ENCODE measurements at regions not wholly inside any gene's neighbourhood (a gene's known extent, or its start where the extent isn't known, plus 50 kb on each side); places are given as distances from the start of the nearest gene placed in this dataset.
"Not testable (repeated sequence)": the region's sequence is repeated elsewhere in the genome, so short reads cannot be mapped to it uniquely, and the experiment has no call there.

DNA sequence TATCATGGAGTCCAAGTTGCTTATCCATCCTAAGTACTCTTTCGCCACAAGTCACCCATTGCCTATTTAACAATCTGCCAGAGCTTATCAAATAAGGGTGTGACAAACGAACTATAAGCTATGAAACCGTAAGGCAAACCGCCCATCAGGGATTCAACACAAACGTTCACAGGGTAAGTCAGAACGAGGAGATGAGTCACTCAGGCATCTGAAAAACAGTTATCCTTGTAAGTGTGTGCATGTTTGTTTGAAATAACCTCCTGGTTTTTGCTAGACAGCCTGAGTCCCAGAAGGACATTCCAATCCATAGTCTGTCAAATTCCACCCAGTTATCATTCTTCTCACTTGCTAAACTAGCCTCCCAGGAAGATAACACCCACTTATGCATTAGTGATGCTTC, 299.1 kb downstream of the PAX3 start:
- no peaks in the 10 kb centered on the region for H3K36me3 ChIP-seq (ENCODE audit: insufficient read depth, low read length)
- H3K4me1 ChIP-seq (ENCODE audit: insufficient read depth, low read length), result peaks cover 10% of the 10 kb centered on the region; the same call in 1 of the 2 replicates
- no peaks in the 10 kb centered on the region; the same call in 1 of the 2 replicates for H3K9me3 ChIP-seq (ENCODE audit: control insufficient read depth, insufficient read depth, low read length)
- H3K9ac ChIP-seq (ENCODE audit: low read depth, low read length), result no peak overlapping the region

DNA sequence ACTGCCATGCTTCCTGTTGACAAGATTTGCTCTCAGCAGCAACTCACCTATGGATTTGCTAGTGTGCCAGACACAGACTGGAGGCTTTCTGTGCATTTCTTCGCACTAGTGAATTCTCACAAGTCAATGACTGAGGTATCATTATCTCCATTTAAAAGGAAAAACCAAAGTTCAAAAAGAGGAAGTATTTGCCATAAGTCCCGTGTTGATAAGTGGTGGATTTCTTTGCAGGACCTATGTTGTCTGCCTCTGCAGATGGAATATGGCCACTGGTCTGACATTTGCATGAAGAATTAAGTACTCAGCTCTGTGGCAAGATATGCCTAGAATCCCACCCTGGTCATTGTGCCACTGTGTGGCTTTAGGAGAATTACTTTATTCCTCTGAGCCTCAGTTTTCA, 299.6 kb downstream of the PAX3 start:
- peaks cover 10% of the 10 kb centered on the region; the same call in 1 of the 2 replicates for H3K4me1 ChIP-seq (ENCODE audit: insufficient read depth, low read length)

DNA sequence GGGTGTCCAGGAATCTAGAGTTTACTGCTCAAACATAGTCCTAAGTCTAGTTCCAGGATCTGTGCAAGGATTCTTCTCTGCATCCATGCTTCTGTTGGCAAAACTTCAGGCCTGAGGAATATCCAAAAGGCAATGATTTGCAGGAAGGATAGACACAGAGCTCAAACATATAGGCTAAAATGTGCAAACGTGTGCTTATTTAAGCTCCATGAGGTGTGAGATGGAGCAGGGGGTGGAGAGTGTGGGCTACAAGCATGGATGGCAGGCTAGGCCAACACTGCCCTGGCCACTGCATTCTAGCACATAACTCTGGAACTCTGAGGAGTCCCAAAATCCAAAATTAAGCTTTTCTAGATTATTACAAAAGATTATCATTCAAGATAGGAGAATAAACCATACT, 301.1 kb downstream of the PAX3 start:
- peaks cover 10% of the 10 kb centered on the region; the same call in 1 of the 2 replicates for H3K4me1 ChIP-seq (ENCODE audit: insufficient read depth, low read length)
- no peaks in the 10 kb centered on the region; the same call in 1 of the 2 replicates for H3K9me3 ChIP-seq (ENCODE audit: control insufficient read depth, insufficient read depth, low read length)
- no peak overlapping the region for H3K9ac ChIP-seq (ENCODE audit: low read depth, low read length)
- no peaks in the 10 kb centered on the region for H3K36me3 ChIP-seq (ENCODE audit: insufficient read depth, low read length)

More for the DNA sequence above, 299.6 kb downstream of the PAX3 start:
- no peaks in the 10 kb centered on the region for H3K36me3 ChIP-seq (ENCODE audit: insufficient read depth, low read length)
- no peaks in the 10 kb centered on the region; the same call in 1 of the 2 replicates for H3K9me3 ChIP-seq (ENCODE audit: control insufficient read depth, insufficient read depth, low read length)
- no peak overlapping the region for H3K9ac ChIP-seq (ENCODE audit: low read depth, low read length)

DNA sequence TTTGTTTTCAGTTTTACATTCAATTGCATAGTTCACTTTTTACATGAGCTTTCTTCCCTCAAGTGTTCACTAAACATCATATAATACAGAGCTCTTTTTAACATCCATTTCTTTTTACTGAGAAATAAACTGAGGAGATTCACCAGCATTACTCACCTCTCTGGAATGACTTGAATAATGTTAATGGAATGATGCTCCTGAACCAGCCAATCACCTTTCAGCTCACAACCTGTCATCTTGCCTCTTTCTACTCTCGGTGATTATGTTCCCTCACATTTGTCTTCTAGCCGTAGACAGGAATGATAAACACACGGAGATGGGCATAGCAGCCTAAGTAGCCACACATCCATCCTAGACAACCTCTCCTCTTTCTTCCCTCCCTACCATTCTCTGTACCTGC, 301.7 kb downstream of the PAX3 start:
- H3K4me1 ChIP-seq (ENCODE audit: insufficient read depth, low read length), result peaks cover 10% of the 10 kb centered on the region; the same call in 1 of the 2 replicates
- H3K9me3 ChIP-seq (ENCODE audit: control insufficient read depth, insufficient read depth, low read length), result no peaks in the 10 kb centered on the region; the same call in 1 of the 2 replicates
- no peaks in the 10 kb centered on the region for H3K36me3 ChIP-seq (ENCODE audit: insufficient read depth, low read length)
- H3K9ac ChIP-seq (ENCODE audit: low read depth, low read length), result no peak overlapping the region

DNA sequence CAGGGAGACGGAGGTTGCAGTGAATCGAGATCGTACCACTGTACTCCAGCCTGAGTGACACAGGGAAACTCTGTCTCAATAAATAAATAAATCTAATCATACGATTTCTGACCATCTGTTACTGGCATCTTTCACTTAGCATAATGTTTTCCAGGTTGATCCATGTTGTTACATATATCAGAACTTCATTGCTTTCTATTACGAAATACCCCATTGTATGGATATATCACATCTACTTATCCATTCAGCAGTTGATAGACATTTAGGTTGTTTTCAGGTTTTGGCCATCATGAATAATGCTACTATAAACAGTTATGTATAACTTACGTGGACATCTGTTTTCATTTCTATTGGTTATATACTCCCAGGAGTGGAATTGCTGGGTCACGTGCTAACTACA, 303.9 kb downstream of the PAX3 start:
- Histone ChIP-seq H3K36me3 (ENCODE audit: insufficient read depth, low read length) (no peaks in the 10 kb centered on the region), H3K9me3 (ENCODE audit: control insufficient read depth, insufficient read depth, low read length) (no peaks in the 10 kb centered on the region), H3K9ac (ENCODE audit: low read depth, low read length) (no peak overlapping the region), H3K4me1 (ENCODE audit: insufficient read depth, low read length) (peaks cover 10% of the 10 kb centered on the region; the same call in 1 of the 2 replicates)

DNA sequence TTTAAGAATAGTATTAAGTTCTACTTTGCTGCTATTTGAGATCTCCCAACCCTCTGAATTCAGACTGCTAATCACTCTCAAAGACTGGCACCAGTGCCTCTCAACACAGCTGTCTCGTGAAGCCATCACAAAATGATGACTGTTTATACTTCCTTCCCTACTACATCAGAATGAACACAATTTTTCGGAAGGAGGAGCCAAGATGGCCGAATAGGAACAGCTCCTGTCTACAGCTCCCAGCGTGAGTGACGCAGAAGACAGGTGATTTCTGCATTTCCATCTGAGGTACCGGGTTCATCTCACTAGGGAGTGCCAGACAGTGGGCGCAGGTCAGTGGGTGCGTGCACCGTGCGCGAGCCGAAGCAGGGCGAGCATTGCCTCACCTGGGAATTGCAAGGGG, 314.4 kb downstream of the PAX3 start:
- H3K9me3 ChIP-seq (ENCODE audit: control insufficient read depth, insufficient read depth, low read length); H3K36me3 ChIP-seq (ENCODE audit: insufficient read depth, low read length); H3K4me1 ChIP-seq (ENCODE audit: insufficient read depth, low read length): not testable (repeated sequence)

DNA sequence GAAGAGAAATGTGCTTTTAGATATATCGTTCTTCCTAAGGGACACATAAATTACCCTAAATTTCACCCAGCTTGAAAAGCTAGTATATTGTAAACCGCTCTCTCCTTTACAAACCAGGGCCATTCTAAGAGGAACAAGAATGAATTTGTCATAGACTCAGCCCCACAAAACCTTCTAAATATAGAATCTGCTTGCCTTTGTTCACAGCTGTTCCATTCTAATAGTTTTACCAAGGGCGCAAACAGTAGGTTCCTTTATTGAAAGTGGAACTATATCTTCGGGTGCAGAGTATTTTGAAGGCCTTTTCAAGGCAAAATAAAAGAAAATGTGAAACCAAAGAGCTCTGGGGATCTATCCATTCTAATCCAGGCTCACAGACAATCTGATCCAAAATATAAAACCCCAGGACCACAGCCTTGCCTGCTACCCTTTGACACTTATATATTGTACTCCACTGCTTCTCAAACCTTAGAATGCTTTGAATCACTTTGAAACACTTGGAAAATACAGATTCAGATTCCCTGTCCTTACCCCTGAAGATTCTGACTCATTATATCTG, 316.8 kb downstream of the PAX3 start:
- Histone ChIP-seq H3K4me1 (ENCODE audit: insufficient read depth, low read length) (peaks cover 8% of the 10 kb centered on the region), H3K9me3 (ENCODE audit: control insufficient read depth, insufficient read depth, low read length) (no peaks in the 10 kb centered on the region), H3K9ac (ENCODE audit: low read depth, low read length) (no peak overlapping the region), H3K36me3 (ENCODE audit: insufficient read depth, low read length) (no peaks in the 10 kb centered on the region)

More for the DNA sequence above, 314.4 kb downstream of the PAX3 start:
- peak overlapping the region; percentile 14; the same call in 1 of the 2 replicates for H3K9ac ChIP-seq (ENCODE audit: low read depth, low read length)

DNA sequence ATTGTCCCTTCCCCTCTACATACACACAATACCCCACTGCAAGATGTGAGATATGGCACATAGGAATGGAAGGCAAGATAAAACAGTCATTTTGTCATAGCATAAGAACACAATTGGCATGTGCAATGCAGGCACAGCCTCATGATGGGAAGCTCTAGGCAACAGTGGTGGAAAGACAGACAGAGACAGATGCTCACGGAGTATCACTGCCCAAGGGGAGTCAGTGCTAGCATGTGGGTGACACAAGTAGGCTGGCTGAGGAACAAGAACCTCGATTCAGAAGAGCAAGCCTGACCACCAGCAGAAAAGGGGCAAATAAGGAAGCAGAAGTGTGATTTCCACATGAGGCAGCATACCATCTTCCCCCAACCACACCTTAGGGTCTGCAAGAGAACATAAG, 323.6 kb downstream of the PAX3 start:
- Histone ChIP-seq H3K9me3 (ENCODE audit: control insufficient read depth, insufficient read depth, low read length) (no peaks in the 10 kb centered on the region), H3K36me3 (ENCODE audit: insufficient read depth, low read length) (no peaks in the 10 kb centered on the region), H3K9ac (ENCODE audit: low read depth, low read length) (no peak overlapping the region), H3K4me1 (ENCODE audit: insufficient read depth, low read length) (peaks cover 3% of the 10 kb centered on the region)

DNA sequence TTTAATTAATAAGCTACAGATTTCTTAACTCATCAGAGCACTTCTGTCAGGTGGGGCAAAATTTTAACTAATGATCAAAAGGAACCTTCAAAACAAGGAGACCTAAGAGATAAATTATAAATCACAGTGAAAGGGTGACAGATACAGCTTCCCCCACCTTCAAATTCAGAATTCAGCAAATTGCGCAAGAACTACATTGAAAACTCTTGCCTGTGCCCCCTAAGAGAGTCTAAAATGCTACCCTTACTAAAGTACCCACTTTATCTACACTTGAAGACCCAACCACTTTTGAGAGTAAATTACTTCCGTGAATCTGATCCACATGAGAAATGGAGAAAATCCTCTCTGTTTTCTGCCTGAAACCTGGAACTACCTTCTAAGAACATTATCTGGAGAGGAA, 324.9 kb downstream of the PAX3 start:
- no peaks in the 10 kb centered on the region for H3K9me3 ChIP-seq (ENCODE audit: control insufficient read depth, insufficient read depth, low read length)
- H3K9ac ChIP-seq (ENCODE audit: low read depth, low read length), result no peak overlapping the region
- H3K4me1 ChIP-seq (ENCODE audit: insufficient read depth, low read length), result no peaks in the 10 kb centered on the region; the same call in 1 of the 2 replicates
- H3K36me3 ChIP-seq (ENCODE audit: insufficient read depth, low read length), result no peaks in the 10 kb centered on the region

DNA sequence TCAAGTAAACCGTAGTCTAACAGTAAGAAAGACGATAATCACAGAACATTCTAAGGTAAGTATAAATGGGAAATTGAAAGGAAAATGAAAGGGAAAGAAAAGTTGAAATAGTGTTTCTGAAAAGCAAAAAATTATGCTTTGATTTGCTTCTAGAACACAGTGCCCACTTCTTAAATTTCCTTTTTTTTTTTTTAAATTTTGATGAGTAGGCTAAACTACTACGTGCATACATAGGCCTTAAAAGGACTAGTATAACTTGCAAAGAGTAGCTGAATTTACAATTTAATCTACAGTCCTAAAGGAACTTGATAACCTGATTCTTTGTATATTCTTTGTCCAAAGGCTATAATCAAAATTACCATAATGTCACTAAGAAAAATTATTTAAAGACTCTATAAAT, 325.3 kb downstream of the PAX3 start:
- H3K36me3 ChIP-seq (ENCODE audit: insufficient read depth, low read length), result no peaks in the 10 kb centered on the region
- H3K9ac ChIP-seq (ENCODE audit: low read depth, low read length), result no peak overlapping the region
- no peaks in the 10 kb centered on the region; the same call in 1 of the 2 replicates for H3K4me1 ChIP-seq (ENCODE audit: insufficient read depth, low read length)
- no peaks in the 10 kb centered on the region for H3K9me3 ChIP-seq (ENCODE audit: control insufficient read depth, insufficient read depth, low read length)

DNA sequence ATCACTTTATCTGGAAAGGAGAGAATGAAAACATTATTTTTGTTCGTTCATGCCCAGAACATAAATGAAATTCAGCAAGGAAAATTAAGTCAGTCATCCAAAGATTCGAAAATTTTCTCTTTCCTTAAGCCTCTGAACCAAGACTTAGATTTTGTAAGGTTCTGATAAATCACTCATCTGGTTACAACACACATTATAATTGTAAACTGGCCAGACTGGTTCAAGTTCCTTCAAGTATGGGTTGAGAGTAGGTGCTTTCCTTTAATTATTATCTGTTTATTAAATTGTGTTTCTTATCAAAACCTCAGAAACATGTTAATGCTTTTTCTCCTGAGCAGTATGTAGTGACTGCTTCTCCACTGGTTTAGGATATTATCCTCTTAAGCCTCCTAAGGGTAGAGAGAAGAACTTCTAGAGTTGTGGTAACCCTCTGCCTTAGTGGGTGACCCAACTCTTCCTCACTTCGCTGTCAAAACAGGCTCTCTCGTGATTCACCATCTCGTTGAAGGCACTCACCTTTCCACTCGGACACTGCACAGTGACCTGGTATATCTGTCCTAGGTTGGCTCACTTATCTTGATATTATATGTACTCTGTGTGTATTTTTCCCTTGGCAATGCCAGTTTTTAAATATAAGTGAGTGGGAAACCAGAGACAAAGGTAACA, 325.9 kb downstream of the PAX3 start:
- Histone ChIP-seq H3K4me1 (ENCODE audit: insufficient read depth, low read length) (no peaks in the 10 kb centered on the region; the same call in 1 of the 2 replicates), H3K9ac (ENCODE audit: low read depth, low read length) (no peak overlapping the region), H3K9me3 (ENCODE audit: control insufficient read depth, insufficient read depth, low read length) (no peaks in the 10 kb centered on the region), H3K36me3 (ENCODE audit: insufficient read depth, low read length) (no peaks in the 10 kb centered on the region)

DNA sequence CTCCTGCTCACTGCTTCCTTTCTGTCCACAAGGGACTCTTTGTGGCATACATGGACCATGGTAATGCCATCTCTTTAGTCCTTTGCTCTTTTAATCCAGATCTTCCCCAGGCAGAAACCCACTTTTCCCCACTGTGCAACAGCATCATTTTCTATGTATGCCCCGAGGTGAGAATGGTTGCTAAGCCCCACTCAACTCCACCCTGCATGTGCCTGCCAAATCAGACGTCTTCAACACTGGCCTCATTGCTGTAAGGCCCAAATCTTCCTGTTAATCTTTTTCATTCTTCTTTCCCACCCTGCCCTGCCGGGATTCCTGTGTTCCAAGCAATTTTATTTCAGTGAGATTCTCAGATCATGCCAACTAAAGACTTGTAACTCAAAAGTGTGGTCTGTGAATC, 328.4 kb downstream of the PAX3 start:
- H3K4me1 ChIP-seq (ENCODE audit: insufficient read depth, low read length), result no peaks in the 10 kb centered on the region; the same call in 1 of the 2 replicates

DNA sequence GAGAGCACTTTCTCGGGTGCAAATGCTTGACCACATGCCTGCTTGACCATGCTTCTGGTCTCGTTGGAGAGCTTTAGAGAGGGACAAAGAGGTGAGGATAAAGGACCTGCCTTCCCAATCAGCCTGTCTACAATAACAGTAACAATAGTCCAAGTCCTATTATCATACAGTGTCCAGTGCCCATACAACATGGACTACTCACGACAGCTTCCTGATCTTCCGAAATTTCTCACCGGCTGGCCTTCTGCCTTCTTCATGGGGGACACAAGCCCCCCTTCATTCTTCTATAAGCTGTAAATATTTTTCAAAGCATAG, 329.0 kb downstream of the PAX3 start:
- Histone ChIP-seq H3K9me3 (ENCODE audit: control insufficient read depth, insufficient read depth, low read length) (no peaks in the 10 kb centered on the region), H3K36me3 (ENCODE audit: insufficient read depth, low read length) (no peaks in the 10 kb centered on the region), H3K9ac (ENCODE audit: low read depth, low read length) (no peak overlapping the region), H3K4me1 (ENCODE audit: insufficient read depth, low read length) (no peaks in the 10 kb centered on the region; the same call in 1 of the 2 replicates)

More for the DNA sequence above, 328.4 kb downstream of the PAX3 start:
- Histone ChIP-seq H3K9ac (ENCODE audit: low read depth, low read length) (no peak overlapping the region), H3K9me3 (ENCODE audit: control insufficient read depth, insufficient read depth, low read length) (no peaks in the 10 kb centered on the region), H3K36me3 (ENCODE audit: insufficient read depth, low read length) (no peaks in the 10 kb centered on the region)

DNA sequence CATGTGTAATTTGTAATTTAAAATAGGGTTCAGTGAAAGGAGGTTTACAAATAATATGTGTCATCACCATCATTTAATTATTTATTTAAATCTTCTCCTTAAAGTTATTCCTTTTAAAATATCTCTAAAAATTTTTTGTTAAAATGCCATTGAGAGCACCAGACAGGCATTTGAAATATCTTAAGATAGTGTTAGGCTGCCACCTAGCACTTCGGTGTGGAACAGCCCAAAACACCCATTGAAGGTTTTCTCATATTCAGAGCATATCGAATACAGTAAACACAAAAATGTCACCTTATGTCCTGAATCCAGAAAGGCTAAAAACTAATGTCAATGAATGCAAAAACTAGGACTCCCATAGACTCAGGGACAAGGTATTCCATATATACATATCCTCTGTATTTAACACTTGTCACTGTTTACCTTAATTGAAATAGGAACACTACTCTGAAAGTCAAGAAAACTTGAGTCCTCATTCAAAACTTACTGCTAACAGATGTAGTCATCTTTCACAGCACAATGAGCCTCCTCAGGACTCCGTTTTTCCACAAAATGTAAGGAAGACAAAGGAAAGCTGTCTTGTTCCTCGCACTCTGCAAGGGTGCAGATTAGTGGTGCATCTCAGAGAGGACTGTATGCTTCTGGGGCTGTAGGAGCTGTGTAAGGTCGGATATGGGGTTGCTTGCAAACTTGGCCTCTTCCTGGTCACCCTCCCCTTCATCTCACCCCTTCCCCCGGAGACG, 329.5 kb downstream of the PAX3 start:
- H3K4me1 ChIP-seq (ENCODE audit: insufficient read depth, low read length), result no peaks in the 10 kb centered on the region; the same call in 1 of the 2 replicates
- H3K9ac ChIP-seq (ENCODE audit: low read depth, low read length), result no peak overlapping the region
- no peaks in the 10 kb centered on the region for H3K36me3 ChIP-seq (ENCODE audit: insufficient read depth, low read length)
- H3K9me3 ChIP-seq (ENCODE audit: control insufficient read depth, insufficient read depth, low read length), result no peaks in the 10 kb centered on the region

DNA sequence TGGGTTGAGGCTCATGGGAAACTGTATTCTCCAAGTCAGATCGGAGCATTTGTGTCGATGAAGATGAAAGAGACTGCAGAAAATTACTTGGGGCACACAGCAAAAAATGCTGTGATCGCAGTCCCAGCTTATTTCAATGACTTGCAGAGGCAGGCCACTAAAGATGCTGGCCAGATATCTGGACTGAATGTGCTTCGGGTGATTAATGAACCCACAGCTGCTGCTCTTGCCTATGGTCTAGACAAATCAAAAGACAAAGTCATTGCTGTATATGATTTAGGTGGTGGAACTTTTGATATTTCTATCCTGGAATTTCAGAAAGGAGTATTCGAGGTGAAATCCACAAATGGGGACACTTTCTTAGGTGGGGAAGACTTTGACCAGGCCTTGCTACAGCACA, 336.6 kb downstream of the PAX3 start:
- no peak overlapping the region for H3K9ac ChIP-seq (ENCODE audit: low read depth, low read length)
- H3K4me1 ChIP-seq (ENCODE audit: insufficient read depth, low read length), result no peaks in the 10 kb centered on the region
- no peaks in the 10 kb centered on the region for H3K36me3 ChIP-seq (ENCODE audit: insufficient read depth, low read length)
- no peaks in the 10 kb centered on the region for H3K9me3 ChIP-seq (ENCODE audit: control insufficient read depth, insufficient read depth, low read length)
